Astrocyte (in vitro differentiated cells and primary cell): ENCODE measurements at regions not wholly inside any gene's neighbourhood (a gene's known extent, or its start where the extent isn't known, plus 50 kb on each side); places are given as distances from the start of the nearest gene placed in this dataset.

Experiments used
- DNase-seq: peaks from one replicate; pipeline ENCODE4 v3.0.0-alpha.2; 2010; ENCODE audit warnings: low read depth
- FAIRE-seq: peaks from 2 replicates; lab custom pipeline; 2011; peaks lifted over from hg19 to GRCh38; lab: Jason Lieb, UNC
- H2AFZ ChIP-seq: 2 replicates; pipeline ENCODE4 v1.6.0; 2012; ENCODE audit warnings: low read depth, low read length, inconsistent platforms
- H3K27ac ChIP-seq: 2 replicates; pipeline ENCODE4 v1.5.1; 2011; ENCODE audit warnings: low read depth, low read length, inconsistent platforms
- H3K27me3 ChIP-seq: 2 replicates; pipeline ENCODE4 v1.6.0; 2011; ENCODE audit warnings: low read length, inconsistent platforms; ENCODE audit not compliant: insufficient read depth
- H3K36me3 ChIP-seq: 2 replicates; pipeline ENCODE4 v1.5.1; 2011; ENCODE audit warnings: low read length, inconsistent platforms; ENCODE audit not compliant: insufficient read depth
- H3K4me1 ChIP-seq: 2 replicates; pipeline ENCODE4 v1.5.1; 2011; ENCODE audit warnings: low read length, inconsistent platforms; ENCODE audit not compliant: insufficient read depth
- H3K4me2 ChIP-seq: 2 replicates; pipeline ENCODE4 v1.6.0; 2012; ENCODE audit warnings: low read length, inconsistent platforms
- H3K4me3 ChIP-seq: 2 replicates; pipeline ENCODE4 v1.5.1; 2011; ENCODE audit warnings: low read depth, mild to moderate bottlenecking, low read length, inconsistent platforms; ENCODE audit not compliant: insufficient read depth
- H3K79me2 ChIP-seq: 2 replicates; pipeline ENCODE4 v1.6.0; 2012; ENCODE audit warnings: mild to moderate bottlenecking, low read length, inconsistent platforms; ENCODE audit not compliant: insufficient read depth
- H3K9ac ChIP-seq: 2 replicates; pipeline ENCODE4 v1.6.0; 2012; ENCODE audit warnings: mild to moderate bottlenecking, low read length, inconsistent platforms
- H3K9me3 ChIP-seq: 2 replicates; pipeline ENCODE4 v1.5.1; 2012; ENCODE audit warnings: low read depth, mild to moderate bottlenecking, low read length, inconsistent platforms; ENCODE audit not compliant: insufficient read depth
- H4K20me1 ChIP-seq: 2 replicates; pipeline ENCODE4 v1.6.0; 2012; ENCODE audit warnings: low read length, inconsistent platforms; ENCODE audit not compliant: insufficient read depth
- H3K27ac Mint-ChIP-seq: one replicate; pipeline ENCODE4 v1.8.0; 2021; ENCODE audit warnings: mild to moderate bottlenecking, mixed read lengths; ENCODE audit not compliant: unreplicated experiment
- H3K27me3 Mint-ChIP-seq: one replicate; pipeline ENCODE4 v1.8.0; 2021; ENCODE audit warnings: low read depth, mixed read lengths; ENCODE audit not compliant: unreplicated experiment
- H3K36me3 Mint-ChIP-seq: one replicate; pipeline ENCODE4 v1.8.0; 2021; ENCODE audit warnings: low read depth, mixed read lengths; ENCODE audit not compliant: unreplicated experiment
- H3K4me1 Mint-ChIP-seq: one replicate; pipeline ENCODE4 v1.8.0; 2021; ENCODE audit warnings: low read depth, mixed read lengths; ENCODE audit not compliant: unreplicated experiment
- H3K4me3 Mint-ChIP-seq: one replicate; pipeline ENCODE4 v1.8.0; 2021; ENCODE audit warnings: mild to moderate bottlenecking, moderate library complexity, mixed read lengths; ENCODE audit not compliant: unreplicated experiment
- H3K9me3 Mint-ChIP-seq: one replicate; pipeline ENCODE4 v1.8.0; 2021; ENCODE audit warnings: mild to moderate bottlenecking, mixed read lengths; ENCODE audit not compliant: unreplicated experiment
- CTCF ChIP-seq: IDR thresholded peaks from 2 replicates; pipeline ENCODE4 v1.5.1; 2011; ENCODE audit warnings: low read depth, mild to moderate bottlenecking, inconsistent platforms, low read length, moderate library complexity; ENCODE audit not compliant: insufficient read depth
- EZH2 ChIP-seq: IDR thresholded peaks from 2 replicates; pipeline ENCODE4 v1.6.1; 2012; ENCODE audit warnings: mild to moderate bottlenecking, low read length, inconsistent platforms; ENCODE audit not compliant: insufficient read depth

- H3K27ac Mint-ChIP-seq, result no peak overlapping the region
- no peaks in the 10 kb centered on the region for H3K79me2 ChIP-seq
- no peaks in the 10 kb centered on the region for H3K27me3 ChIP-seq
- no peak overlapping the region for H3K9ac ChIP-seq
- H3K36me3 Mint-ChIP-seq, result no peaks in the 10 kb centered on the region
- H3K4me1 ChIP-seq, result no peaks in the 10 kb centered on the region
- TF ChIP-seq EZH2, result no peak
- TF ChIP-seq CTCF, result no peak
- FAIRE-seq, result peak; percentile 77
- peaks cover 21% of the 10 kb centered on the region for H3K4me1 Mint-ChIP-seq
- no peak overlapping the region for H3K4me3 ChIP-seq
- DNase-seq, result peak; percentile 75
- no peaks in the 10 kb centered on the region for H3K36me3 ChIP-seq
- H3K4me2 ChIP-seq, result no peak overlapping the region
- H3K4me3 Mint-ChIP-seq, result no peak overlapping the region
- no peak overlapping the region for H3K27ac ChIP-seq
- H3K9me3 ChIP-seq, result peaks cover 5% of the 10 kb centered on the region
- no peaks in the 10 kb centered on the region for H3K27me3 Mint-ChIP-seq
- H4K20me1 ChIP-seq, result no peaks in the 10 kb centered on the region
- H2AFZ ChIP-seq, result no peak overlapping the region
- H3K9me3 Mint-ChIP-seq, result peaks cover 17% of the 10 kb centered on the region
Observed at GRCh38 chr11:95567685-95568084, 221.9 kb downstream of the FAM76B start.

DNA sequence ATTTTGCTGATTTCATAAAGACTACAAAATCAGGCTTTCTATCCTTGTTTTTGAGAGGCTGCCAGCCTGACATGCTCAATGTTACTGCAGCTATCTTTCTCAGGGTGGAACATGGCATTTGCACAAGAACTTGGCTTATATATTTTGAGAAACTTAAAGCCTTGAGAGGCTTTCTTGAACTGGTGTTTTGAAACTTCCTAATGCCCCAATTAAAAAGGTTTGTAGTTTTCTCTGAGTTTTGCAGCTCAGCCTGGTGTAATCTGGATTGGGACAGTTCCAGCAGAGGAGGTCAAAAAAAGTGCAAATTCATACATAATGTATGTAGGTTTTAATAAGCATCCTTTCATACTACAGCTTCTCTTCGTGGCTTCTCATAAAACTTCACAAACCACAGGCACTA, 223.4 kb downstream of the FAM76B start:
- H3K27ac Mint-ChIP-seq, result no peak overlapping the region
- peak; percentile 16 for DNase-seq
- TF ChIP-seq EZH2, result no peak
- TF ChIP-seq CTCF, result no peak
- no peak overlapping the region for H3K4me3 Mint-ChIP-seq
- Histone ChIP-seq H3K36me3 (no peaks in the 10 kb centered on the region), H3K79me2 (no peaks in the 10 kb centered on the region), H4K20me1 (no peaks in the 10 kb centered on the region), H3K4me3 (no peak overlapping the region), H2AFZ (no peak overlapping the region), H3K4me1 (no peaks in the 10 kb centered on the region), H3K9me3 (peaks cover 5% of the 10 kb centered on the region), H3K4me2 (no peak overlapping the region), H3K9ac (no peak overlapping the region), H3K27ac (no peak overlapping the region), H3K27me3 (no peaks in the 10 kb centered on the region)
- peaks cover 13% of the 10 kb centered on the region for H3K9me3 Mint-ChIP-seq
- H3K36me3 Mint-ChIP-seq, result no peaks in the 10 kb centered on the region
- H3K27me3 Mint-ChIP-seq, result no peaks in the 10 kb centered on the region
- peaks cover 28% of the 10 kb centered on the region for H3K4me1 Mint-ChIP-seq
- no peak for FAIRE-seq

- H3K79me2 ChIP-seq, result no peaks in the 10 kb centered on the region
- H3K4me2 ChIP-seq, result no peak overlapping the region
- no peaks in the 10 kb centered on the region for H3K36me3 ChIP-seq
- H3K4me1 Mint-ChIP-seq, result peaks cover 28% of the 10 kb centered on the region
- H3K9ac ChIP-seq, result no peak overlapping the region
- H3K27me3 ChIP-seq, result no peaks in the 10 kb centered on the region
- H3K27ac ChIP-seq, result no peak overlapping the region
- H3K27me3 Mint-ChIP-seq, result no peaks in the 10 kb centered on the region
- H3K9me3 Mint-ChIP-seq, result peaks cover 13% of the 10 kb centered on the region
- TF ChIP-seq EZH2, result no peak
- no peaks in the 10 kb centered on the region for H4K20me1 ChIP-seq
- no peak overlapping the region for H3K27ac Mint-ChIP-seq
- H3K4me3 Mint-ChIP-seq, result no peak overlapping the region
- no peaks in the 10 kb centered on the region for H3K36me3 Mint-ChIP-seq
- no peaks in the 10 kb centered on the region for H3K4me1 ChIP-seq
- H2AFZ ChIP-seq, result no peak overlapping the region
- DNase-seq, result no peak
- H3K4me3 ChIP-seq, result no peak overlapping the region
- H3K9me3 ChIP-seq, result peaks cover 5% of the 10 kb centered on the region
- peak; percentile 23 for FAIRE-seq
Observed at GRCh38 chr11:95565724-95566141, 223.8 kb downstream of the FAM76B start.
